ENCODE measurements at regions not wholly inside any gene's neighbourhood (a gene's known extent, or its start where the extent isn't known, plus 50 kb on each side); places are given as distances from the start of the nearest gene placed in this dataset.

DNA sequence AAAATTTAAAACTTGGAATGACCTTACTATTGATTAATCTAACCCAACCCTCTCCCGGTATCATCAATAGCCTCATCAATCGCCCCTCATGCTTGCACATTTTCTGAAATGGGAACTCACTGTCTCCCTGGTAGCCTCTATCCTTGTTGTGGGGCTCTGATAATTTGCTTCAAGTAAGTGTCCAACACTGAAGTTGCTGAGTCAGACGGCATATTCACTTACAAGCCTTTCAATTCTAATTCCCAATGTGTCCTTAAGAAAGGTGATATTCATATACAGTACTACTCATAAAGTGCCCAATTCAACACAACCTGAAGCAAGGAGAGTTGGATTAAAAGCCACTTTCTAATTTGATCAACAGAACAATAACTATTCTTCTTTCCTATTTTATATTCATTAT, 1146.1 kb upstream of the TMEM132C start:
- in situ Hi-C loops (cut with MboI; ENCODE audit: low pct_unique_long_range_greater_than_20kb, low sequenced_read_pairs, unreplicated experiment): loop anchor here (25.0 kb wide), 1 partner anchor 266 kb away; no protein-coding TSS in a partner anchor
- DNase-seq (ENCODE audit: low spot score): no peak
- TF ChIP-seq, protein P1, sequence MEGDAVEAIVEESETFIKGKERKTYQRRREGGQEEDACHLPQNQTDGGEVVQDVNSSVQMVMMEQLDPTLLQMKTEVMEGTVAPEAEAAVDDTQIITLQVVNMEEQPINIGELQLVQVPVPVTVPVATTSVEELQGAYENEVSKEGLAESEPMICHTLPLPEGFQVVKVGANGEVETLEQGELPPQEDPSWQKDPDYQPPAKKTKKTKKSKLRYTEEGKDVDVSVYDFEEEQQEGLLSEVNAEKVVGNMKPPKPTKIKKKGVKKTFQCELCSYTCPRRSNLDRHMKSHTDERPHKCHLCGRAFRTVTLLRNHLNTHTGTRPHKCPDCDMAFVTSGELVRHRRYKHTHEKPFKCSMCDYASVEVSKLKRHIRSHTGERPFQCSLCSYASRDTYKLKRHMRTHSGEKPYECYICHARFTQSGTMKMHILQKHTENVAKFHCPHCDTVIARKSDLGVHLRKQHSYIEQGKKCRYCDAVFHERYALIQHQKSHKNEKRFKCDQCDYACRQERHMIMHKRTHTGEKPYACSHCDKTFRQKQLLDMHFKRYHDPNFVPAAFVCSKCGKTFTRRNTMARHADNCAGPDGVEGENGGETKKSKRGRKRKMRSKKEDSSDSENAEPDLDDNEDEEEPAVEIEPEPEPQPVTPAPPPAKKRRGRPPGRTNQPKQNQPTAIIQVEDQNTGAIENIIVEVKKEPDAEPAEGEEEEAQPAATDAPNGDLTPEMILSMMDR (IDR thresholded peaks at IDR 0.05; ENCODE audit: extremely low read depth, insufficient read depth, missing control alignments): no peak

DNA sequence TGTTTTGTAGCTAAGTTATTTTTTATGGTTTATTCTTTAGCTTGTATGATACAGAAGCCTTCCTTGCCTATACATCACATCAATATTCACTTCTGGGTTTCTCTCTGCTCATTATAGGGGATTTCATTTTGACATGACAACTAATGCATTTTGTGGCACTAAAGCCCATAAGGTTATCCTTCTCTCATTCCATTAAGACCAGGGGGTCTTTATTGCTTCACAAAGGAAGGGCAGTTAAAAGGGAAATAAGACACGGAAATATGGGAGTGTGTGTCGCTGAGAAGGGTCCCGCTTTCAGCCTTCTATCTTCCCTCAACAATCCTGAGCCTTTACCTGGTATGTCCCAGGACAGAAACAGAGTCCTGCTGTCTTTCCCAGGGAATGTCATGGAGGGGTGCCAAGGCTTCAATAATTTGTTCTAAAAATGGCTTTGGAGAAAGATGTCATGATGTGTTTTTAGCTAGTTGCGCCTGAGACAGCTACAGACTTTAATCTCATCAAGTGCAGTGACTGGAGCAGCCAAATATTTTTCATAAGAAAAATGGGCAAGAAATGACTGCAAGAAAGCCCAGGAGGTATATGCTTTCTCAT, 1145.4 kb upstream of the TMEM132C start:
- TF ChIP-seq, protein P1 (IDR thresholded peaks at IDR 0.05; ENCODE audit: extremely low read depth, insufficient read depth, missing control alignments): no peak
- in situ Hi-C loops (cut with MboI; ENCODE audit: low pct_unique_long_range_greater_than_20kb, low sequenced_read_pairs, unreplicated experiment): loop anchor here (25.0 kb wide), 1 partner anchor 266 kb away; no protein-coding TSS in a partner anchor
- no peak for DNase-seq (ENCODE audit: low spot score)

DNA sequence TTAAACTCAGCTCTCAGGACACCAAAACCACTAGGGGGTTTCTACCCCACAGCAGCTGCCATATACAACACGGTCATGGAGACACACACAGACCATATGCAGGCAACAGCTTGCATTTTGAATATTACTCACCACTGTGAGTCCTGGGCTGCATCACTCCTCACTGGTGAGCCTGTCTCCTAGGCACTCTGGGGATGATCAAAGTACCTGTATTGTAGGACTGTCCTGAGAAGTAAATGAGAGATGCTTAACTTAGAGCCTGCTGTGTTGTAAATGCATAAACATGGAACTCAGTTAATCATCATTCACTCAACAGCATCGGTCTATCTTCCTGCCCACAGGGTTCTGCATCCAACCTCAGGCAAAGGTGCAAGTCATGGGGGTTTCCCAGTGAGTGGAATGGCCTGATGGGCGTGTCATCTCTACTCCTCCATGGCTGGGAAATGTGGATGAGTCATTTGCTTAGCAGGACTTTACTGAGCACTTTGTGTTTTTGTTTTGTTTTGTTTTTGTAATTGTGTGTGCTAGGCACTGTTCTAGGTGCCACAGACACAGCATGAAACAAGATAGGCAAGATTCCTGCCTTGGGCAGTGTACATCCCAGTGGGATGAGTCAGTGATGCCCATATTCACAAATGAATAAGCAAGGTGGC, 1141.2 kb upstream of the TMEM132C start:
- TF ChIP-seq, protein P1 (IDR thresholded peaks at IDR 0.05; ENCODE audit: extremely low read depth, insufficient read depth, missing control alignments): no peak
- DNase-seq (ENCODE audit: low spot score): no peak
- in situ Hi-C loops (cut with MboI; ENCODE audit: low pct_unique_long_range_greater_than_20kb, low sequenced_read_pairs, unreplicated experiment): no loop called here

DNA sequence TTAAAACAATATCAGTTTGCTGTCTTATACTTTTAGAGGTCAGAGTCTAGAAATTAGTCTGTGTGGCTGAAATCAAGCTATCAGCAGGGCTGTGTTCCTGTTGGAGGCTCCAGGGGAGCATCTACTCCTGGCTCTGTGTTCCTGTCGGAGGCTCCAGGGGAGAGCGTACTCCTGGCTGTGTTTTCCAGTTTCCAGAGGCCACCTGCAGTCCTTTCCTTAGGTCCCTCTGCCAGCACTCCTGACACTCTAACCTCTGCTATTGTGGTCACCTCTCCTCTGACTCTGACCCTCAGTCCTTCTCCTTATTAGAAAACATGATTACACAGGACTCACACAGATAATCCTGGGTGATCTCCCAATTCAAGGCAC, 1140.7 kb upstream of the TMEM132C start:
- TF ChIP-seq, protein P1 (IDR thresholded peaks at IDR 0.05; ENCODE audit: extremely low read depth, insufficient read depth, missing control alignments): no peak

DNA sequence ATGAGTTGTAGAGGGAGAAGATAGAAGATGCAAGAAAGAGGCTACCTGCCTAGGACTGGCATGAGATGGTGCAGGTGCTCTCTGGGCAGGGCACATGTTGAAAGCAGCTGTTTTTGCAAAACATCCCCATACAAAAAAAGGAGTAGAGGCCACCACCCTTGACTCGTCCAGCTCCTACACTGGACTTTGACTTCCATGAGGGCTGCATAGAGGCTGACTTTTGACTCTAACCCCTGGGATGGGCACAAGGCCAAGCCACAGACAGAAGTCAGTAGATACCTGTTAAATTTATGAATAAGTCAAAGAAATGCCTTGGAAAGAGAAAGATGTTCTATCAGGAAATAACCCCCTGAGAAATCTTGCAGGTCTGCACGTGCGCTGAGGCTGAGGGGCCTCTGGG, 1139.1 kb upstream of the TMEM132C start:
- in situ Hi-C loops (cut with MboI; ENCODE audit: low pct_unique_long_range_greater_than_20kb, low sequenced_read_pairs, unreplicated experiment): no loop called here
- DNase-seq (ENCODE audit: low spot score): no peak
- TF ChIP-seq, protein P1 (IDR thresholded peaks at IDR 0.05; ENCODE audit: extremely low read depth, insufficient read depth, missing control alignments): no peak

More for the DNA sequence above, 1140.7 kb upstream of the TMEM132C start:
- in situ Hi-C loops (cut with MboI; ENCODE audit: low pct_unique_long_range_greater_than_20kb, low sequenced_read_pairs, unreplicated experiment): no loop called here
- DNase-seq (ENCODE audit: low spot score): no peak

DNA sequence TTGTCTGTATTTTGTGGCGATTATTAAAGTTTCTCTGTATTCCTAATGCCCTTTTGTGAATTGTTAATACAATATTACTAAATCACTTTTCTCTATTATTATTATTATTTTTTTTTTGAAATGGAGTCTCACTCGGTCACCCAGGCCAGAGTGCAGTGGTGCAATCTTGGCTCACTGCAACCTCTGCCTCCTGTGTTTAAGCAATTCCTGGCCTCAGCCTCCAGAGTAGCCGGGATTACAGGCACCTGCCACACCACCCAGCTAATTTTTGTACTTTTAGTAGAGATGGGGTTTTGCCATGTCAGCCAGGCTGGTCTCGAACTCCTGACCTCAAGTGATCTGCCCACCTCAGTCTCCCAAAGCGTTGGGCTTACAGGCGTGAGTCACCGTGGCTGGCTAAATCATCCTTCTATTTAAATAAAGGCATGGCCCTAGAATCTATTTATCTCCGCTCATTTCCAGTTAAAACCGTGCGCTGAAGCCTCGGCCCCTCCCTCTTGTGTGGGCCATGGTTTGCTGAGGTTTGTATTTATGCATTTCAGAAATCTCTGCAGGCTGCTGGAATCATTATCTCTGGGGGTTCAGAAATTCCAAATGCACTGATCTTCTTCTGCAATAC, 1136.4 kb upstream of the TMEM132C start:
- in situ Hi-C loops (cut with MboI; ENCODE audit: low pct_unique_long_range_greater_than_20kb, low sequenced_read_pairs, unreplicated experiment): no loop called here
- no peak for DNase-seq (ENCODE audit: low spot score)
- TF ChIP-seq, protein P1 (IDR thresholded peaks at IDR 0.05; ENCODE audit: extremely low read depth, insufficient read depth, missing control alignments): no peak

All from GM13977 (cell line).